Amygdala (tissue), 56 donors: ENCODE measurements at regions not wholly inside any gene's neighbourhood (a gene's known extent, or its start where the extent isn't known, plus 50 kb on each side); places are given as distances from the start of the nearest gene placed in this dataset.

Experiments used
- DNase-seq, 56 donors: peaks; one replicate each; lab custom pipeline; 2025; lab: John Stamatoyannopoulos, UW

GRCh38 chr10:88193018-88193417 lies 329.6 kb downstream of the PTEN start:
- DNase-seq = no peak

- no peak for DNase-seq
Observed at GRCh38 chr10:88194041-88194887, 330.8 kb downstream of the PTEN start.

GRCh38 chr10:88194961-88195367 lies 331.5 kb downstream of the PTEN start:
- DNase-seq = no peak

- no peak for DNase-seq
Observed at GRCh38 chr10:88195841-88196240, 332.4 kb downstream of the PTEN start.

GRCh38 chr10:88196291-88196690 lies 332.9 kb downstream of the PTEN start:
- no peak for DNase-seq

GRCh38 chr10:88198023-88198422 lies 334.6 kb downstream of the PTEN start:
- DNase-seq = no peak

GRCh38 chr10:88200312-88201032 lies 337.0 kb downstream of the PTEN start:
- DNase-seq = no peak

GRCh38 chr10:88205842-88206446 lies 342.5 kb downstream of the PTEN start:
- DNase-seq = no peak

GRCh38 chr10:88207121-88207546 lies 343.7 kb downstream of the PTEN start:
- no peak for DNase-seq

- DNase-seq = no peak
Observed at GRCh38 chr10:88209231-88209630, 345.8 kb downstream of the PTEN start.

GRCh38 chr10:88209837-88210561 lies 346.6 kb downstream of the PTEN start:
- no peak for DNase-seq

GRCh38 chr10:88211230-88211629 lies 347.8 kb downstream of the PTEN start:
- DNase-seq = no peak

- DNase-seq = no peak
Observed at GRCh38 chr10:88212069-88212468, 348.6 kb downstream of the PTEN start.

- DNase-seq = no peak
Observed at GRCh38 chr10:88213065-88213605, 349.7 kb downstream of the PTEN start.

- no peak for DNase-seq
Observed at GRCh38 chr10:88216976-88217375, 353.6 kb downstream of the PTEN start.

- DNase-seq = no peak
Observed at GRCh38 chr10:88218362-88218761, 354.9 kb downstream of the PTEN start.

- no peak for DNase-seq
Observed at GRCh38 chr10:88219753-88220152, 356.3 kb downstream of the PTEN start.

- DNase-seq = no peak
Observed at GRCh38 chr10:88221010-88221973, 357.9 kb downstream of the PTEN start.

- DNase-seq = no peak
Observed at GRCh38 chr10:88222881-88223280, 359.5 kb downstream of the PTEN start.
